SK-N-SH treated with all-trans-retinoic acid at 6 μM for 48 hours (cell line): ENCODE measurements at regions not wholly inside any gene's neighbourhood (a gene's known extent, or its start where the extent isn't known, plus 50 kb on each side); places are given as distances from the start of the nearest gene placed in this dataset.

Source experiments
- CREB5 ChIP-seq: fragments of 250-450 bp; sonication (Bioruptor Pico); IDR thresholded peaks from 2 replicates; pipeline ENCODE4 v1.5.1; 2020; ENCODE audit warnings: low read depth, mild to moderate bottlenecking, moderate library complexity
- CSDC2 ChIP-seq: fragments of 250-450 bp; sonication (Bioruptor Pico); IDR thresholded peaks from 2 replicates; pipeline ENCODE4 v1.5.0; 2020; ENCODE audit warnings: mild to moderate bottlenecking, moderate library complexity
- PATZ1 ChIP-seq: fragments of 250-450 bp; sonication (Bioruptor Pico); IDR thresholded peaks from 2 replicates; pipeline ENCODE4 v1.8.0; 2020; ENCODE audit warnings: mild to moderate bottlenecking, moderate library complexity, borderline replicate concordance
- TCF4 ChIP-seq: fragments of 250-450 bp; sonication (Bioruptor Pico); IDR thresholded peaks from 2 replicates; pipeline ENCODE4 v1.8.0; 2021; ENCODE audit warnings: mild to moderate bottlenecking, moderate library complexity, borderline replicate concordance
- ZFP3 ChIP-seq: fragments of 250-450 bp; sonication (Bioruptor Pico); IDR thresholded peaks from 2 replicates; pipeline ENCODE4 v1.5.0; 2020; ENCODE audit warnings: mild to moderate bottlenecking, moderate library complexity
- ZNF8 ChIP-seq: fragments of 450-650 bp; formaldehyde crosslinking; IDR thresholded peaks from 2 replicates; pipeline ENCODE4 v1.5.0; 2020; ENCODE audit warnings: mild to moderate bottlenecking, moderate library complexity

GRCh38 chr4:63170923-63171322 lies 1238.3 kb downstream of the TECRL start:
- no peak for TF ChIP-seq PATZ1 (CRISPR knock-in tag)
- no peak for TF ChIP-seq TCF4 (CRISPR knock-in tag)
- TF ChIP-seq CREB5: no peak
- no peak for TF ChIP-seq CSDC2 (CRISPR knock-in tag)
- no peak for TF ChIP-seq ZFP3 (CRISPR knock-in tag)
- no peak for TF ChIP-seq ZNF8
